Body of pancreas (tissue), 4 donors: ENCODE measurements at regions not wholly inside any gene's neighbourhood (a gene's known extent, or its start where the extent isn't known, plus 50 kb on each side); places are given as distances from the start of the nearest gene placed in this dataset.

Experiments
- POLR2A ChIP-seq, 3 donors: fragments of 450-650 bp; IDR thresholded peaks; one replicate each; pipeline ENCODE4 v1.6.1; 2016; ENCODE audit warnings: antibody characterized with exemption in 3 of 3, mild to moderate bottlenecking in 2 of 3
- TF ChIP-seq, protein P1 (sequence below), 7 experiments: fragments of 450-650 bp in 4 of 7; fragments of 200-600 bp in 3 of 7; sonication (generic) in 3 of 7; IDR thresholded peaks; one replicate each; pipeline ENCODE4 v1.5.1; 2016 to 2019; ENCODE audit warnings: antibody characterized with exemption in 7 of 7

DNA sequence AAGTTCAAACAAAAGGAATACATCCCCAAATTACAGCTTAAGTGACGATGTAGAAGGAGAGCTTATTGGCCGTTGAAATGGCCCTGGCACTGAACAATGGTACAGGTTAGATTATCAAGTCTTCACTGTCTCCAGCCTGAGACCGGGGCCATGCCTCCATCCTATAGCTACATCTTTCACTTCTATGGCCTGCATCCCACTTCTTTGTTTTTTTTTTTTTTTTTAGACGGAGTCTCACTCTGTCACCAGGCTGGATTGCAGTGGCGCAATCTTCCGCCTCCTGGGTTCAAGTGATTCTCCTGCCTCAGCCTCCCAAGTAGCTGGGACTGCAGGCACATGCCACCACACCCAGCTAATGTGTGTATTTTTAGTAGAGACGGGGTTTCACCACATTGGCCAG, 464.6 kb downstream of the CDH26 start:
- no peak for TF ChIP-seq POLR2A (IDR thresholded peaks at IDR 0.05)
- TF ChIP-seq, protein P1, sequence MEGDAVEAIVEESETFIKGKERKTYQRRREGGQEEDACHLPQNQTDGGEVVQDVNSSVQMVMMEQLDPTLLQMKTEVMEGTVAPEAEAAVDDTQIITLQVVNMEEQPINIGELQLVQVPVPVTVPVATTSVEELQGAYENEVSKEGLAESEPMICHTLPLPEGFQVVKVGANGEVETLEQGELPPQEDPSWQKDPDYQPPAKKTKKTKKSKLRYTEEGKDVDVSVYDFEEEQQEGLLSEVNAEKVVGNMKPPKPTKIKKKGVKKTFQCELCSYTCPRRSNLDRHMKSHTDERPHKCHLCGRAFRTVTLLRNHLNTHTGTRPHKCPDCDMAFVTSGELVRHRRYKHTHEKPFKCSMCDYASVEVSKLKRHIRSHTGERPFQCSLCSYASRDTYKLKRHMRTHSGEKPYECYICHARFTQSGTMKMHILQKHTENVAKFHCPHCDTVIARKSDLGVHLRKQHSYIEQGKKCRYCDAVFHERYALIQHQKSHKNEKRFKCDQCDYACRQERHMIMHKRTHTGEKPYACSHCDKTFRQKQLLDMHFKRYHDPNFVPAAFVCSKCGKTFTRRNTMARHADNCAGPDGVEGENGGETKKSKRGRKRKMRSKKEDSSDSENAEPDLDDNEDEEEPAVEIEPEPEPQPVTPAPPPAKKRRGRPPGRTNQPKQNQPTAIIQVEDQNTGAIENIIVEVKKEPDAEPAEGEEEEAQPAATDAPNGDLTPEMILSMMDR (IDR thresholded peaks at IDR 0.05), result no peak
